SH-SY5Y (cell line): ENCODE measurements at regions not wholly inside any gene's neighbourhood (a gene's known extent, or its start where the extent isn't known, plus 50 kb on each side); places are given as distances from the start of the nearest gene placed in this dataset.

Source experiments
- GATA2 ChIP-seq: IDR thresholded peaks from 2 replicates; pipeline ENCODE4 v1.6.1; 2011; ENCODE audit warnings: mild to moderate bottlenecking, low read depth, low read length
- GATA3 ChIP-seq: IDR thresholded peaks from 2 replicates; pipeline ENCODE4 v1.6.1; 2011; ENCODE audit warnings: low read depth, mild to moderate bottlenecking, low read length, moderate library complexity

- no peak for TF ChIP-seq GATA3
- no peak for TF ChIP-seq GATA2
These were observed 325.3 kb upstream of the TEX13C start for GRCh38 chrX:124994404-124994803.
